Lower leg skin (tissue), 3 donors: ENCODE measurements at regions not wholly inside any gene's neighbourhood (a gene's known extent, or its start where the extent isn't known, plus 50 kb on each side); places are given as distances from the start of the nearest gene placed in this dataset.

Experiments
- CTCF ChIP-seq, 3 donors: fragments of 450-650 bp; IDR thresholded peaks; one replicate each; pipeline ENCODE4 v1.5.1; 2016; ENCODE audit warnings: antibody characterized with exemption in 3 of 3, mild to moderate bottlenecking in 3 of 3, moderate library complexity in 2 of 3
- POLR2A ChIP-seq, 2 donors: fragments of 450-650 bp; IDR thresholded peaks; one replicate each; pipeline ENCODE4 v1.6.1; 2016 to 2017; ENCODE audit warnings: antibody characterized with exemption in 2 of 2, mild to moderate bottlenecking in 1 of 2, moderate library complexity in 1 of 2

GRCh38 chr1:38641661-38642060 is 217.9 kb downstream of the RRAGC start:
- TF ChIP-seq POLR2A (IDR thresholded peaks at IDR 0.05), result no peak
- no peak for TF ChIP-seq CTCF (IDR thresholded peaks at IDR 0.05)
